Uterus (tissue), 2 donors: ENCODE measurements at regions not wholly inside any gene's neighbourhood (a gene's known extent, or its start where the extent isn't known, plus 50 kb on each side); places are given as distances from the start of the nearest gene placed in this dataset.

ENCODE experiments used
- CTCF ChIP-seq, 4 experiments: fragments of 200-600 bp in 2 of 4; fragments of 450-650 bp in 2 of 4; sonication (generic) in 2 of 4; IDR thresholded peaks; one replicate each; pipeline ENCODE4 v1.5.1; 2016 to 2019; ENCODE audit warnings: antibody characterized with exemption in 4 of 4, mild to moderate bottlenecking in 2 of 4, moderate library complexity in 1 of 4
- POLR2A ChIP-seq, 2 donors: fragments of 450-650 bp; IDR thresholded peaks; one replicate each; pipeline ENCODE4 v1.6.1; 2016; ENCODE audit warnings: antibody characterized with exemption in 2 of 2, mild to moderate bottlenecking in 1 of 2, moderate library complexity in 1 of 2

GRCh38 chr6:2433266-2433665, 187.9 kb upstream of the GMDS start:
- no peak for TF ChIP-seq CTCF (IDR thresholded peaks at IDR 0.05)
- TF ChIP-seq POLR2A (IDR thresholded peaks at IDR 0.05): no peak
